T-helper 1 cell treated with Interleukin-12 subunit alpha and Interleukin-12 subunit beta and Interleukin-4 antibody, amounts not matched to agents 30 ng/mL and 1 ng/mL, for 36 hours (primary cell): ENCODE measurements at regions not wholly inside any gene's neighbourhood (a gene's known extent, or its start where the extent isn't known, plus 50 kb on each side); places are given as distances from the start of the nearest gene placed in this dataset.

ENCODE experiments used
- intact Hi-C: fragments of 100-400 bp; cut with micrococcal nuclease; formaldehyde crosslinking; loops from one replicate; pipeline ENCODE4 v1.15.1; 2024

- intact Hi-C loops, result no loop called here
Observed at GRCh38 chr4:124372916-124373315, 339.6 kb downstream of the ANKRD50 start.

DNA sequence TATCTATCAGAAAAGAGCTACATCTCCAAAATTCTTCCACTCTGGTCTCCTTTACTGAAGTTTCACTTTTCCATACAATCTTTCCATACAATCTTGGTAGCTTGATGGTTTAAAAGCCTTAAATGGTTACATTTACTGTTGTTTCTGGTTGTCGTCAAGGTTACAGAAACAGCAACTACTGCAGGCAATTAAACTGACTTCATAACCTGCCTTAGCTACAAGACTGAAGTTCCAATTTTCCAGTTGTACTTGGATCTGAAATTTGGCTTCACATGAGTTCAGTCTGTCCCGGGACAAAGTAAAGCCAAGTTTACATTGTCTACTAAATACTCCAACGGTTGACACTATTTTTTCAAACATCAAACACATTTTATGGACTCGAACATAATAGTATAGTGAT lies 326.4 kb downstream of the ANKRD50 start:
- intact Hi-C loops, result no loop called here

- intact Hi-C loops, result no loop called here
Observed at GRCh38 chr4:124386648-124387047, 325.9 kb downstream of the ANKRD50 start.

GRCh38 chr4:124389591-124389990 lies 322.9 kb downstream of the ANKRD50 start:
- intact Hi-C loops, result no loop called here

- intact Hi-C loops, result no loop called here
Observed at GRCh38 chr4:124390861-124391260, 321.7 kb downstream of the ANKRD50 start.

DNA sequence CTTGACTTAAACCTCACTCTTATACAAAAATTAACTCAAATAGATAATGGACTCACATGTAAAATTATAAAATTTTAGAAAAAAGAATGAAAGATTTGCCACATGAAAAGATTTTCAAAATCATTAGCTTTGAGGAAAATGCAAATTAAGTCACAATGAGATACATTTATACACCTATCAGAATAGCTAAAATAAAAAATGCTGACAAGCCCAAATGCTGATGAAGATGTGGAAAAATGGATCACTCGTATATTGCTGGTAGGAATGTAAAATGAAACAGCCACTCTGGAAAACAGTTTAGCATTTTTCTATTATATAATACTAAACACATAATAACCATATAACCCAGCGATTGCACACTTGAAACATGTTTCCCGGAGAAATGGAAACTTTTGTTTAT lies 316.2 kb downstream of the ANKRD50 start:
- intact Hi-C loops, result no loop called here

DNA sequence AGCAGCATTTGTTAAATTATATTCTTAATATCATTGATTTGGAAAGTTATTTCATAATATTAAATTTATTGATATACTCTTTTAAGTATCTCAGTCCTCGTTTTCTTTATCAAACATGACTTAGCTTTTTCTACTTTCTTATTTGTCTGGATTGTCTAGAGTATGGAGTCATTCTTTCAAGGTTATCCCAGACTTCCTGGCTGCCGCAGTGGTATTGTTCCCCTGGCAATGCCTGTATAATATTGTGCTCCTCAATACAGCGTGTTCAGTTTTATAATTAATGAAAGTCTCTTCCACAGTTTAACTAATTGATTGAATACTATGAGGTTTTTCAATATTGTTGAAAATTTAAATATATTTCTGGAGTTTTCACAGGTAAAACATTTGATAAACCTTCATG lies 310.9 kb downstream of the ANKRD50 start:
- intact Hi-C loops, result no loop called here

DNA sequence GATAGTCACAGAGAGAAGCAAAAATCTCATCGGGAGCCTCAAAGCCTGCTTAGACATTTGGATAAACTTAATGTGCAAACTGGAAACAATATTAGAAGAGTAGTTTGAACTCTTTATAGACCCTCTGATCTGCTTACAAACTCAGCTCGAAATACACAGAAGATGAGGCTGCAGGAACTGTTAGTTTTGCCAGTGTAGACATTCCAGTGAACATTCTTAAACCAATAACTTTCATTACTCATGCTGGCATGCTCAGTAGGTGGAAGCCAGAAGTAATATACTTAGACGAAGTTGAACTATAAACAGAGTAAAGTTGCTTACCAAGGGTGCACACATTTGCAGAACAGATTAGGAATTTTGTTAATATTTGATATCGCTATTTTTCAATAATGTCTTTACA lies 303.5 kb downstream of the ANKRD50 start:
- intact Hi-C loops, result no loop called here

GRCh38 chr4:124414276-124415040 lies 298.1 kb downstream of the ANKRD50 start:
- intact Hi-C loops, result no loop called here

DNA sequence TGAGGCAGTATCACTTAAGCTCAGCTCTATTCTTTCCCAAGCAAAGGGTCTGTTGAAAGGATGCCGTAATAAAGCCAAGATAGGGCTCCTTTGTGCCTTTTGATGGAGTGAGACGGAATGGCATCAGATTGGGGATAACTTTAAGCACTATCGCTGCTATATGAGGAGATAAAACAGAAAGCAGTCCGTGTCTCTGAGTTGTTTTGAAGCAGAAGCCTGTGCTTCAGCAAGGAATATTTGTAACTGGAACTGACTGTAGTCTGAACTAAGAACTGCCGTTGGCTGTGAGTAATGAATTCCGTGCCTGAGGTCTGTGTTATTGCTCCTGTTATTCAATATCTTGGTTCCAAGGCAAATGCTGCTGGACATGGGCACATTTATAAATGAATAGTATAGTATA lies 297.4 kb downstream of the ANKRD50 start:
- intact Hi-C loops, result no loop called here

GRCh38 chr4:124417371-124417770 lies 295.2 kb downstream of the ANKRD50 start:
- intact Hi-C loops, result no loop called here

GRCh38 chr4:124420166-124420695 lies 292.3 kb downstream of the ANKRD50 start:
- intact Hi-C loops, result no loop called here

DNA sequence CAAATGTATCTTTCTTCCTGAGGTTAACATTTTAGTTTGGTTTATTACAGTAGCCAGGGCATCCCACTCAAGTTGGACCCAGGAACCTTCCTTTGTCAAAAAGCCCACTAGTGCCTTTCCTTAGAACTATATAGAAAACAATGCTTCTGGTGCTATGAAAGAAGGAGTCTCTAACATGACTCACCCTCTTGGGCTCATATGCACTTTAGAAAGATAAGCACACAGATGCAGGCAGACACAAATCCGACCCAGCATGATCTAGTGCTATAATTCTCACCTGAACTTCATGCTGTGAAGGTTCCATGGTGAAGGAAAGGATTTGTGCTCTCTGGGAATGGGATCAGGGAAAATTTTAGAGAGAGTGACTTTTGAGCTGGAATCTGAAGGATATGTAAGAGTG lies 289.4 kb downstream of the ANKRD50 start:
- intact Hi-C loops, result no loop called here

- intact Hi-C loops, result no loop called here
Observed at GRCh38 chr4:124426279-124426678, 286.3 kb downstream of the ANKRD50 start.

DNA sequence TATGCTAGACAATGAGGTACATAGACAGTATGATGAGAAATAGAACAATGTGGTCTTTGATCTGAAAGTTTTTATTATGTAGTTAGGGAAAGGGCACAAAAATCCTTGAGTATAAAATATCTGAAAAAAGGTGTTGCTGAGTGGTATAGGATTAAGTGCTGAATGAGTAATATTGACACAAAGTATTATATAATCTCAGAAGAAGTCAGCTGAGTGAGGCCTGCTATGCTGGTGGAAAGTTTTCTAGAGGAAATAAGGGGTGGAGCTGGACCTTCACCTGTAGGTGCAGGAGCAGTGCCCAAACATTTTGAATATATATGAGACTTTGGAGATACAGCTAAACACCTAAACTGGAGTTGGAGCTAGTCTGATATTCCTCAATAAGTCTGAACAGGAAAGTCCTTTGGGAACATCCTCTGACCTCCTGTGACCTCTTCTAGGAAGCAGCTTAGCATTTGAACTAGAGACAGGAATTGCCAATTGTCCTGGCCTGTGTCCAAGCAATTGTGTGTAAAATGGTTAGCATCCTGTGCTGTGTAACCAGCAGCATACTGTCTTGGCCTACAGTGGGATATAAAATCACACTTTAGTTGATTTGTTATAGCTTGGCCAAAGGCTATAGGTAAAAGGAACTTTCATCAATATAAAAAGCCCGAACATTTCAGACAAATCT lies 285.3 kb downstream of the ANKRD50 start:
- intact Hi-C loops, result no loop called here

DNA sequence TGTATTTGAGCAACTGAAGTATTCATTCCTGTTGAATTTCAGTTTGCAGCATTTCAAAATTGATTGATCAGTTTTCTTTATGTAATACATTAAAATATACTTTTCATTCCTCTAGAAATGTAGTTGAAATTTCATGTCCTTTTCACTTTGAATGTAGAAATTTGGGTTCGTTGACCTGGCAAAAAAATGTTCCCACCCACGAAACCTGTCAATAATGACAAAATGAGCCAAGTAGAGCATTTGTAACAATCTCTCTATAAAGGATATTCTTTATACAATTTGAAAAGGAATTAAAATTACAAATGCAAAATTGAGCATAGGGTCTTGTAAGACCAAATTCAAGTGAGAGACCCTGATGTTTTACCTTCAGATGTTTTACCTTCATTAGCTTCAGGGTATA lies 283.9 kb downstream of the ANKRD50 start:
- intact Hi-C loops, result no loop called here

DNA sequence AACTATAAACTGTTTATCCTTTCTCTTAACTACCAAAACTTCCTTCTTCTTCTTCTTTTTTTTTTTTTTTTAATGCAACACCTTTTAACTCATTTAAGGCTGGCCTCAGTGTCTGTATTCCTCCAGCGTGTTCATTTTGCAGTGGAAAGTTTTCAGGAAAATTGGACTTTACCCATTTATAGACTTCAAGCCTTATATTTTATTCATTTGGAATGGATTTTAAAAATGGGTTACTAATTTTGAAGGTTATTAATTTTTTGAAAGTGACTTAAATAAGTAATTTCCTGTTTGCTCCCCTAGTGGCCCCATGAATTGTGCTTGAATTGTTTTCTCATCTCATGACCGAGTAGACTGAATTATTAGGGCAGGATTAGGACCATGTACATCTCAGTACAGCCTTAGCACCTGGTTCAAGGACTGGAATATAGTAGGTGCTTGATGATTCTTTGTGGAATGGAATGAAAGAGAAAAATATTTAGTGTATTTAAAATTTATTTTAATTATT lies 282.7 kb downstream of the ANKRD50 start:
- intact Hi-C loops, result no loop called here

DNA sequence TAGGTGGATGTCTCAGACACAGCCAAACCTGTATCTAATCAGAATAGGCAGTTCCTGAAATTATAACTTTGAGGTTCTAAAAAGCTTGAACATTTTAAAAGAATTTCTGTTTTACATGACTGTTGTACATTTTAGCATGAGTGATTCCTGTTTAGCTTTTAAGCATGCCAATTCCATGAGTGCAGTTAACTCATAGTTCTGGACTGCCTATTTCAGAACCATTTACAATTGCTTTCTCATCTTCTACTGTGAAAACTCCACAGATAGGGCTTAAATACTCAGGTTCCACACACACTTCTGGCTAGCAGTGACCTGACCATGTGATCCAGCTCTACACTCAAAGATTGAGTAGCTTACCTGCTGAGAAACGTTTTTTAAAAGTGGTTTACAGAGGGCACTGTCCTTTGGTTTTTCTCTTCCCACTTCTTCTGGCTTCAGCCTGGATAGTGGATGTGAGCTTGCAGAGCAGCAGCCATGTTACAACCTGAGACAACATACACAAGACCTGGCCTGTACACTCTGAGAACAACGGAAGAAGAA lies 280.8 kb downstream of the ANKRD50 start:
- intact Hi-C loops, result no loop called here

GRCh38 chr4:124432500-124432899 lies 280.0 kb downstream of the ANKRD50 start:
- intact Hi-C loops, result no loop called here

DNA sequence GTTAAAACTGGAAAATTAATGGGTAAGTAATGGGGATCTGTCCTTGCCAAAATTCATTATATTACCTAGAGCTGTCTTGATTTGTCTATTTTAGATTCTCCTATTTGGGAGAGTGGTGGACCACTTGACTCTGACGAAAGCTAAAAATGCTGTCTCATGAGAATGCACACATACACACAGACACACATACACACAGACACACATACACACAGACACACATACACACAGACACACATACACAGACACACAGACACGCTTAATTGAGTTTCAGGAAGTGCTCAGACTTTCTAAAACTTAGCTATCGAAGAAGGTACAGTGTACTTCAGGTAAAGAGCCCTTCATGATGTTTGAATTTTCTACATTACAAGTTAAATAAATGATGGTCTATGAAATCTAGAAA lies 279.5 kb downstream of the ANKRD50 start:
- intact Hi-C loops, result no loop called here

- intact Hi-C loops, result no loop called here
Observed at GRCh38 chr4:124433500-124433899, 279.0 kb downstream of the ANKRD50 start.

DNA sequence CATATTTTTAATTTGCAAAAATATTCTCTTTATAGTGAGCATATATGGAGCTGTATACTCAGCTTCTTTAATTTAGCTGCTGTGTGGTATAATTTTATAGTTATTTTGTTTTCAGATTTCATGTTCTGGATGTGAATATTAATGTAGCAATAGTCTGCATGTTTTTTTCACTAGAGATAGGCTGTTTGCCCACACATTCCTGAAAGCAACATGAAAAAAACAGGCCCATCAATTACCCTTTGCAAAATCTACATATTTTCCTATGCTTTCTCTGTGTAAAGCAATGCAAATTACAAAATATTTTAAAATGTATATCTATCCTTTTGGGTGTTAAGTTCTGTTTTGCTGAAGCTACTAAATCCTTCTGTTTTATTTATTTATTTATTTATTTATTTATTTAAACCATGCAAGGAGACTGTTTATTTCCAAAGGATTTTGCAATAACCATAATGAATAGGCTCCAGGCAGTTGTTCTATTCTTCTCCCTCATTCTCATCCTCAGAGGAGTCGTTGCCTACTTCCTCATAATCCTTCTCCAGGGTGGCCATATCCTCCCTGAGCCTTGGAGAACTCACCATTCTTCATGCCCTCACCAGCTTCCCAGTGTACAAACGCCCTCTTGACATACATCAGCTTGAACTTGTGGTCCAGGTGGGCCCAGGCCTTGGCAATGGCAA lies 277.1 kb downstream of the ANKRD50 start:
- intact Hi-C loops, result no loop called here
